HCT116 (cell line): ENCODE measurements at regions not wholly inside any gene's neighbourhood (a gene's known extent, or its start where the extent isn't known, plus 50 kb on each side); places are given as distances from the start of the nearest gene placed in this dataset.

Experiments
- ATAC-seq: fragments of 200-7000 bp; cut with Tn5 transposase; 2 replicates; pipeline ENCODE4 v1.9.1; 2020; ENCODE audit warnings: mild to moderate bottlenecking, moderate library complexity
- BruUV-seq: library from RNA; stranded (reverse); fragments of 400-500 nt; replicated peaks from 2 replicates; lab custom pipeline; 2021; lab: Mats Ljungman, UMichigan
- CTCF ChIA-PET: fragments of 300-600 bp; sonication (Branson Sonifier 250); formaldehyde crosslinking; loops from one replicate; lab custom pipeline; 2021; ENCODE audit warnings: antibody characterized with exemption; lab: Charles Lee
- POLR2A ChIA-PET: fragments of 300-600, 350-600 bp; sonication (Branson Sonifier 250); formaldehyde crosslinking; loops from one replicate; lab custom pipeline; 2021; ENCODE audit warnings: antibody characterized with exemption; lab: Charles Lee
- RAD21 ChIA-PET, 2 experiments: fragments of 300-600 bp; sonication (Branson Sonifier 250); formaldehyde crosslinking; loops; one replicate each; lab custom pipeline; 2023; ENCODE audit warnings: low total read pairs in 2 of 2; ENCODE audit not compliant: uncharacterized antibody in 2 of 2, unreplicated experiment in 2 of 2, low non-redundant PET in 1 of 2; lab: Charles Lee
- DNase-seq: peaks from one replicate; pipeline ENCODE4 v3.0.0-alpha.2; 2010; ENCODE audit warnings: low read depth, low spot score
- H2AFZ ChIP-seq: fragments of 200-600 bp; shearing (Covaris generic), sonication (generic); 2 replicates; pipeline ENCODE4 v1.6.1; 2017; ENCODE audit warnings: low read depth, mixed run types, mixed read lengths, antibody characterized with exemption, low read length; ENCODE audit not compliant: poor library complexity, severe bottlenecking
- H3K27ac ChIP-seq: 2 replicates; pipeline ENCODE4 v1.5.1; 2012; ENCODE audit warnings: low read depth, low read length
- H3K27me3 ChIP-seq: fragments of 200-600 bp; sonication (generic); 2 replicates; pipeline ENCODE4 v1.6.1; 2016; ENCODE audit warnings: mixed run types, low read length, mixed read lengths; ENCODE audit not compliant: insufficient read depth
- H3K36me3 ChIP-seq, 2 experiments: fragments of 200-500 bp in 1 of 2; fragments of 200-600 bp in 1 of 2; sonication (Bioruptor generic) in 1 of 2; sonication (generic) in 1 of 2; 2 replicates each; pipeline versions ENCODE4 v1.5.1 to v1.6.1; 2014 to 2016; ENCODE audit warnings: low read length in 2 of 2, inconsistent platforms in 1 of 2, mixed read lengths in 1 of 2, mixed run types in 1 of 2; ENCODE audit not compliant: insufficient read depth in 2 of 2, control insufficient read depth in 1 of 2
- H3K4me1 ChIP-seq, 2 experiments: fragments of 200-600 bp in 1 of 2; sonication (generic) in 1 of 2; 2 replicates each; pipeline versions ENCODE4 v1.5.1 to v1.6.1; 2012 to 2017; ENCODE audit warnings: low read length in 2 of 2, inconsistent platforms in 1 of 2, mild to moderate bottlenecking in 1 of 2, mixed read lengths in 1 of 2, mixed run types in 1 of 2, moderate library complexity in 1 of 2; ENCODE audit not compliant: insufficient read depth in 2 of 2, control insufficient read depth in 1 of 2
- H3K4me2 ChIP-seq: fragments of 200-600 bp; sonication (generic); 2 replicates; pipeline ENCODE4 v1.6.1; 2017; ENCODE audit warnings: mixed run types, low read length, mixed read lengths
- H3K4me3 ChIP-seq, 2 experiments: fragments of 200-600 bp in 1 of 2; sonication (generic) in 1 of 2; replicated peaks in 1 of 2; 2 replicates each; pipeline ENCODE4 v1.5.1; 2011 to 2016; ENCODE audit warnings: low read length in 2 of 2, control low read depth in 1 of 2, low read depth in 1 of 2, mild to moderate bottlenecking in 1 of 2, mixed read lengths in 1 of 2, mixed run types in 1 of 2
- H3K79me2 ChIP-seq: fragments of 200-600 bp; sonication (generic); 2 replicates; pipeline ENCODE4 v1.6.1; 2017; ENCODE audit warnings: mild to moderate bottlenecking, mixed run types, low read length, moderate library complexity, mixed read lengths; ENCODE audit not compliant: insufficient read depth
- H3K9ac ChIP-seq: fragments of 200-600 bp; sonication (generic); 2 replicates; pipeline ENCODE4 v1.6.1; 2016; ENCODE audit warnings: low read length, mixed read lengths
- H3K9me2 ChIP-seq: fragments of 200-600 bp; sonication (generic), shearing (Covaris generic); 2 replicates; pipeline ENCODE4 v1.6.1; 2017; ENCODE audit warnings: mixed run types, mild to moderate bottlenecking, moderate library complexity; ENCODE audit not compliant: insufficient read depth
- H3K9me3 ChIP-seq, 2 experiments: fragments of 200-500 bp in 1 of 2; fragments of 200-600 bp in 1 of 2; sonication (Bioruptor generic) in 1 of 2; sonication (generic) in 1 of 2; 2 replicates each; pipeline ENCODE4 v1.6.1; 2014 to 2017; ENCODE audit warnings: low read length in 2 of 2, mixed read lengths in 2 of 2, inconsistent platforms in 1 of 2, low read depth in 1 of 2, mild to moderate bottlenecking in 1 of 2, mixed run types in 1 of 2, moderate library complexity in 1 of 2; ENCODE audit not compliant: control insufficient read depth in 1 of 2, insufficient read depth in 1 of 2
- H4K20me1 ChIP-seq: fragments of 200-600 bp; sonication (generic), shearing (Covaris generic); 2 replicates; pipeline ENCODE4 v1.6.1; 2017; ENCODE audit warnings: mixed run types, mild to moderate bottlenecking, moderate library complexity; ENCODE audit not compliant: insufficient read depth
- ELF1 ChIP-seq: IDR thresholded peaks from 2 replicates; pipeline ENCODE4 v1.6.1; 2012; ENCODE audit warnings: low read depth, borderline replicate concordance
- EZH2 ChIP-seq: fragments of 200-600 bp; sonication (generic); IDR thresholded peaks from 2 replicates; pipeline ENCODE4 v1.6.1; 2017; ENCODE audit warnings: antibody characterized with exemption, mixed run types
- EZH2phosphoT487 ChIP-seq: fragments of 200-600 bp; IDR thresholded peaks from 2 replicates; pipeline ENCODE4 v1.6.1; 2018; ENCODE audit warnings: antibody characterized with exemption, borderline replicate concordance
- POLR2A ChIP-seq: IDR thresholded peaks from 2 replicates; pipeline ENCODE4 v1.7.0; 2011; ENCODE audit warnings: borderline replicate concordance; ENCODE audit not compliant: insufficient read depth, insufficient read length; ENCODE audit errors: extremely low read depth
- SIN3A ChIP-seq: IDR thresholded peaks from 2 replicates; pipeline ENCODE4 v1.6.1; 2012; ENCODE audit warnings: low read depth
- SRF ChIP-seq: IDR thresholded peaks from 2 replicates; pipeline ENCODE4 v1.6.1; 2012; ENCODE audit warnings: low read depth
- TCF7L2 ChIP-seq: IDR thresholded peaks from 2 replicates; pipeline ENCODE4 v1.7.0; 2011; ENCODE audit warnings: borderline replicate concordance, inconsistent platforms; ENCODE audit not compliant: insufficient read depth, insufficient read length; ENCODE audit errors: extremely low read depth
- YY1 ChIP-seq: IDR thresholded peaks from 2 replicates; pipeline ENCODE4 v1.6.1; 2011; ENCODE audit warnings: low read length, low read depth, moderate library complexity, mild to moderate bottlenecking; ENCODE audit not compliant: insufficient replicate concordance; ENCODE audit errors: extremely low read depth
- ZFX ChIP-seq: fragments of 450-650 bp; IDR thresholded peaks from 2 replicates; pipeline ENCODE4 v1.6.1; 2017
- ZNF274 ChIP-seq: fragments of 200-500 bp; sonication (Bioruptor generic); IDR thresholded peaks from 2 replicates; pipeline ENCODE4 v1.6.1; 2014; ENCODE audit warnings: mild to moderate bottlenecking, low read depth, low read length, inconsistent platforms
- intact Hi-C: fragments of 100-400 bp; cut with micrococcal nuclease; formaldehyde crosslinking; loops from 2 replicates; pipeline ENCODE4 v1.10.0; 2022
- TF ChIP-seq, protein P1 (sequence below): IDR thresholded peaks from 2 replicates; pipeline ENCODE4 v1.6.1; 2012; ENCODE audit warnings: low read depth
- TF ChIP-seq, protein P2 (sequence below): IDR thresholded peaks from 2 replicates; pipeline ENCODE4 v1.6.1; 2012

DNA sequence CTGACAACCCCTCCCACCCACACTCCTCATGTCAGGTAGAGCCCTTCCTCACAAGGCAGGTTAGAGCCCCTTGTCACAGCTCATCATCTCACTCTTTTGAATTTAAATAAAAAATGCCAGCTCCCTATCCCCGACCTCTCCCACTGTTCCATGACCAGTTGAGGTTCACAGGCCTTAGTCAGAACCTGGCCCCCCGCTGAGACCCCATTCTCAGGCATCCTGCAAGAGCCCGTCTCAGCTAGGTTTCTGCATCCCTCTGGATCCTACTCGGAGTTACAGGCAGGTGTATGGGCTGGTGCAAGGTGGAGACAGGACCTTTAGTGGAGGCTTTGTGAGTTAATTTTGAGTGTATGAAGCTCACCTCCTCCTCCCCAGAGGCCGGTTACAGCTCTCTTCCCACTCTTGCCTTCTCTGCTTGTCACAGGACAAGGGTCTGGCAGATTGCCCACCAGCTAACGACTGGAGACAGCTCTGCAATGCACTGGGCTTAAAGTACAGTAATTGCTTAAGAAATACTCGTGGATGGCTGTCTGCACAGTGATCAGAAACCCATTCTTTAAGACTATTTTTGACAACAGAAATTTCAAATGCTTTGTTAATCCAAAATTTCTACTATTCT, 394.9 kb upstream of the DPP6 start:
- POLR2A ChIA-PET, result no interaction called here
- TF ChIP-seq YY1, result no peak
- no peak for TF ChIP-seq SRF
- TF ChIP-seq EZH2, result no peak
- TF ChIP-seq ELF1, result no peak
- TF ChIP-seq, protein P1, sequence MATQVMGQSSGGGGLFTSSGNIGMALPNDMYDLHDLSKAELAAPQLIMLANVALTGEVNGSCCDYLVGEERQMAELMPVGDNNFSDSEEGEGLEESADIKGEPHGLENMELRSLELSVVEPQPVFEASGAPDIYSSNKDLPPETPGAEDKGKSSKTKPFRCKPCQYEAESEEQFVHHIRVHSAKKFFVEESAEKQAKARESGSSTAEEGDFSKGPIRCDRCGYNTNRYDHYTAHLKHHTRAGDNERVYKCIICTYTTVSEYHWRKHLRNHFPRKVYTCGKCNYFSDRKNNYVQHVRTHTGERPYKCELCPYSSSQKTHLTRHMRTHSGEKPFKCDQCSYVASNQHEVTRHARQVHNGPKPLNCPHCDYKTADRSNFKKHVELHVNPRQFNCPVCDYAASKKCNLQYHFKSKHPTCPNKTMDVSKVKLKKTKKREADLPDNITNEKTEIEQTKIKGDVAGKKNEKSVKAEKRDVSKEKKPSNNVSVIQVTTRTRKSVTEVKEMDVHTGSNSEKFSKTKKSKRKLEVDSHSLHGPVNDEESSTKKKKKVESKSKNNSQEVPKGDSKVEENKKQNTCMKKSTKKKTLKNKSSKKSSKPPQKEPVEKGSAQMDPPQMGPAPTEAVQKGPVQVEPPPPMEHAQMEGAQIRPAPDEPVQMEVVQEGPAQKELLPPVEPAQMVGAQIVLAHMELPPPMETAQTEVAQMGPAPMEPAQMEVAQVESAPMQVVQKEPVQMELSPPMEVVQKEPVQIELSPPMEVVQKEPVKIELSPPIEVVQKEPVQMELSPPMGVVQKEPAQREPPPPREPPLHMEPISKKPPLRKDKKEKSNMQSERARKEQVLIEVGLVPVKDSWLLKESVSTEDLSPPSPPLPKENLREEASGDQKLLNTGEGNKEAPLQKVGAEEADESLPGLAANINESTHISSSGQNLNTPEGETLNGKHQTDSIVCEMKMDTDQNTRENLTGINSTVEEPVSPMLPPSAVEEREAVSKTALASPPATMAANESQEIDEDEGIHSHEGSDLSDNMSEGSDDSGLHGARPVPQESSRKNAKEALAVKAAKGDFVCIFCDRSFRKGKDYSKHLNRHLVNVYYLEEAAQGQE, result no peak
- TF ChIP-seq TCF7L2, result no peak
- TF ChIP-seq ZFX, result no peak
- no peak for TF ChIP-seq ZNF274
- no peak for TF ChIP-seq SIN3A
- TF ChIP-seq EZH2phosphoT487, result no peak
- no peak for TF ChIP-seq POLR2A
- TF ChIP-seq, protein P2, sequence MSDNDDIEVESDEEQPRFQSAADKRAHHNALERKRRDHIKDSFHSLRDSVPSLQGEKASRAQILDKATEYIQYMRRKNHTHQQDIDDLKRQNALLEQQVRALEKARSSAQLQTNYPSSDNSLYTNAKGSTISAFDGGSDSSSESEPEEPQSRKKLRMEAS, result no peak
- Histone ChIP-seq H3K4me2 (no peak overlapping the region), H4K20me1 (no peaks in the 10 kb centered on the region), H3K27ac (no peak overlapping the region), H3K9me2 (no peaks in the 10 kb centered on the region), H3K4me3 (no peak overlapping the region), H3K9ac (no peak overlapping the region), H3K36me3 (no peaks in the 10 kb centered on the region), H3K79me2 (no peaks in the 10 kb centered on the region), H2AFZ (no peak overlapping the region), H3K27me3 (no peaks in the 10 kb centered on the region), H3K9me3 (peaks cover 8 to 13% of the 10 kb centered on the region in 2 experiments; a peak in 2 of 4 replicates), H3K4me1 (no peaks in the 10 kb centered on the region)
- ATAC-seq (no peak), DNase-seq (no peak)
- intact Hi-C loops, result no loop called here
- RAD21 ChIA-PET, result no interaction called here
- CTCF ChIA-PET, result no interaction called here
- no TSS peak for BruUV-seq
